ENCODE measurements at regions not wholly inside any gene's neighbourhood (a gene's known extent, or its start where the extent isn't known, plus 50 kb on each side); places are given as distances from the start of the nearest gene placed in this dataset.

GRCh38 chr18:68104036-68104435 lies 587.5 kb upstream of the DSEL start:
- DNase-seq (ENCODE audit: low read depth in 3 of 3) = no peak

- DNase-seq (ENCODE audit: low read depth in 3 of 3) = no peak
Measured at GRCh38 chr18:68103561-68103960, 587.0 kb upstream of the DSEL start.

GRCh38 chr18:68102117-68102516 lies 585.6 kb upstream of the DSEL start:
- DNase-seq (ENCODE audit: low read depth in 3 of 3) = no peak

GRCh38 chr18:68098655-68099054 lies 582.1 kb upstream of the DSEL start:
- no peak for DNase-seq (ENCODE audit: low read depth in 3 of 3)

- DNase-seq (ENCODE audit: low read depth in 3 of 3) = no peak
Measured at GRCh38 chr18:68086481-68086880, 570.0 kb upstream of the DSEL start.

- no peak for DNase-seq (ENCODE audit: low read depth in 3 of 3)
Measured at GRCh38 chr18:68085251-68085650, 568.7 kb upstream of the DSEL start.

GRCh38 chr18:68083776-68084175 lies 567.3 kb upstream of the DSEL start:
- DNase-seq (ENCODE audit: low read depth in 3 of 3) = no peak

GRCh38 chr18:68083131-68083530 lies 566.6 kb upstream of the DSEL start:
- no peak for DNase-seq (ENCODE audit: low read depth in 3 of 3)

GRCh38 chr18:68072744-68073143 lies 556.2 kb upstream of the DSEL start:
- no peak for DNase-seq (ENCODE audit: low read depth in 3 of 3)

GRCh38 chr18:68060871-68061270 lies 544.4 kb upstream of the DSEL start:
- no peak for DNase-seq (ENCODE audit: low read depth in 3 of 3)

- no peak for DNase-seq (ENCODE audit: low read depth in 3 of 3)
Measured at GRCh38 chr18:68056936-68057335, 540.4 kb upstream of the DSEL start.

- no peak for DNase-seq (ENCODE audit: low read depth in 3 of 3)
Measured at GRCh38 chr18:68054669-68055068, 538.1 kb upstream of the DSEL start.

GRCh38 chr18:68053290-68053689 lies 536.8 kb upstream of the DSEL start:
- no peak for DNase-seq (ENCODE audit: low read depth in 3 of 3)

GRCh38 chr18:68041327-68041726 lies 524.8 kb upstream of the DSEL start:
- no peak for DNase-seq (ENCODE audit: low read depth in 3 of 3)

- no peak for DNase-seq (ENCODE audit: low read depth in 3 of 3)
Measured at GRCh38 chr18:68040198-68040597, 523.7 kb upstream of the DSEL start.

GRCh38 chr18:68035774-68036522 lies 519.4 kb upstream of the DSEL start:
- DNase-seq (ENCODE audit: low read depth in 3 of 3) = no peak

- DNase-seq (ENCODE audit: low read depth in 3 of 3) = no peak
Measured at GRCh38 chr18:68034296-68034695, 517.8 kb upstream of the DSEL start.

GRCh38 chr18:68033466-68033865 lies 516.9 kb upstream of the DSEL start:
- DNase-seq (ENCODE audit: low read depth in 3 of 3) = no peak

- DNase-seq (ENCODE audit: low read depth in 3 of 3) = no peak
Measured at GRCh38 chr18:68024716-68025115, 508.2 kb upstream of the DSEL start.

GRCh38 chr18:68017385-68017784 lies 500.9 kb upstream of the DSEL start:
- DNase-seq (ENCODE audit: low read depth in 3 of 3) = no peak

GRCh38 chr18:67997496-67997895 lies 481.0 kb upstream of the DSEL start:
- no peak for DNase-seq (ENCODE audit: low read depth in 3 of 3)

GRCh38 chr18:67995769-67996168 lies 479.2 kb upstream of the DSEL start:
- no peak for DNase-seq (ENCODE audit: low read depth in 3 of 3)

- DNase-seq (ENCODE audit: low read depth in 3 of 3) = no peak
Measured at GRCh38 chr18:67980241-67980640, 463.7 kb upstream of the DSEL start.

GRCh38 chr18:67977067-67977616 lies 460.6 kb upstream of the DSEL start:
- no peak for DNase-seq (ENCODE audit: low read depth in 3 of 3)
